ENCODE measurements at regions not wholly inside any gene's neighbourhood (a gene's known extent, or its start where the extent isn't known, plus 50 kb on each side); places are given as distances from the start of the nearest gene placed in this dataset.
"Not testable (repeated sequence)": the region's sequence is repeated elsewhere in the genome, so short reads cannot be mapped to it uniquely, and the experiment has no call there.

- DNase-seq: no peak
Measured at GRCh38 chr15:56568466-56569167, 103.7 kb upstream of the MNS1 start.

- DNase-seq: no peak
Measured at GRCh38 chr15:56557415-56557814, 92.5 kb upstream of the MNS1 start.

GRCh38 chr15:56553486-56553885 lies 88.5 kb upstream of the MNS1 start:
- no peak for DNase-seq

DNA sequence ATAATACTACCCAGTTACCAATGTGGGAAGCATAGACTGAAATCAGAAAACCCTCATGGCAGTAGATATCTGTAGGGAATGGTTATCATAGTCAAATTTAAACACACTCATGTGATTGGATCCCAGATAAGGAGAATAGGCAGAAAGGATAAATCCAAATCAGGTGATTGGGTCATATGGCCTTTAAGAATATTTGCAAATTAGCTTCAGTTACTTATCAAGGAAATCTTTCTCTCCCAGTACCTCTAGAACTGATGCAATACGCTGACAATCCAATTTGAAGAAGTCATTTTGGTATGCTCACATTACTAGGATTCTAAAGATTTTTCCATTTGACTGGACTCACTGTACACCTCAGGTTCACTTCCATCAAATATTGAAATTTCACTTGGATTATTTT lies 87.7 kb upstream of the MNS1 start:
- no peak for DNase-seq

DNA sequence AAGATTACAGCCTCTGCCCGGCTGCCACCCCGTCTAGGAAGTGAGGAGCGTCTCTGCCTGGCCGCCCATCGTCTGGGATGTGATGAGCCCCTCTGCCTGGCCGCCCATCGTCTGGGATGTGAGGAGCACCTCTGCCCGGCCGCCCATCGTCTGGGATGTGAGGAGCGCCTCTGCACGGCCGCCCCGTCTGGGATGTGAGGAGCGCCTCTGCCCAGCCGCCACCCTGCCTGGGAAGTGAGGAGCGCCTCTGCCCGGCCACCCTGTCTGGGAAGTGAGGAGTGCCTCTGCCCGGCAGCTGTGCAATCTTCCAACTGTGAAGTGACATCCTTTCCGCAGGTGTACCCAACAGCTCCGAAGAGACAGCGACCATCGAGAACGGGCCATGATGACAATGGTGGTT lies 75.6 kb upstream of the MNS1 start:
- not testable (repeated sequence) for DNase-seq

DNA sequence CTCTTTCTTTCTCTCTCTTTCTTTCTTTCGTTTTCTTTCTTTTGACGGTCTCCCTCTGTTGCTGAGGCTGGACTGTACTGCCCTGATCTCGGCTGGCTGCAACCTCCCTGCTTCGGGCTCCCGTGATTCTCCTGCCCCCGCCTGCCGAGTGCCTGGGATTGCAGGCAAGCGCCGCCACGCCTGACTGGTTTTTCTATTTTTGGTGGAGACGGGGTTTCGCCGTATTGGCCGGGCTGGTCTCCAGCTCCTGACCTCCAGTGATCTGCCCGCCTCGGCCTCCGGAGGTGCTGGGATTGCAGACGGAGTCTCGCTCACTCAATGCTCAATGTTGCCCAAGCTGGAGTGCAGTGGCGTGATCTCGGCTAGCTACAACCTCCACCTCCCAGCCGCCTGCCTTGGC lies 75.2 kb upstream of the MNS1 start:
- DNase-seq: not testable (repeated sequence)

DNA sequence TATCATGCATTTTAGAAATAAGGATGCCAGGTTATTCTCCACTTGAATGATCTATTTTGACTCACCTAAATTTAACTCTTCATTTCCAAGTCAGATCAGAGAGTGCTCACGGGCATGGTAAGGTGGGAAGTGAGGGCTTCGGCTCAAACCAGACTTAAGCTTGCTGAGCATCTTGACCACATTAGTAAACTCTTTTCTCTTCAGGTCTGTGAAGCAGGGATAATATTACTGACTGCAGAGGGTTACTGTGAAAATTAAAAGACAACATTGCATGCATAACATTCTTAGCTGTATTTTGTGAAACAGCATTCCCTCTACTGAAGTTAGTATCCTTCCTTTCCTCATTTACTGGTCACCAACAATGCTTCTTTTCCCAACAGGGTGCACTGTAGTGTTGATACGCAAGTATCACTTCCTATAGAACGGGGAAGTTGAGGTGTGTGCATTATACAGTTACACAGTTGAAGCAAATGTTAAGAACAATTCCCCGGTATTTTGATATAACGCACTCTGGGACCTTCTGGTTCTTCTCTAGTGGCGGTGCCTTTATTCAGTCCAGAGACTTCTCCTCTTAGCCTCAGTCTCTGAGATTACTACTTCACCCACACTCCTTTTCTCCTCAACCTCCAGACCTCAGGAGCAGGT lies 74.1 kb upstream of the MNS1 start:
- DNase-seq: no peak

DNA sequence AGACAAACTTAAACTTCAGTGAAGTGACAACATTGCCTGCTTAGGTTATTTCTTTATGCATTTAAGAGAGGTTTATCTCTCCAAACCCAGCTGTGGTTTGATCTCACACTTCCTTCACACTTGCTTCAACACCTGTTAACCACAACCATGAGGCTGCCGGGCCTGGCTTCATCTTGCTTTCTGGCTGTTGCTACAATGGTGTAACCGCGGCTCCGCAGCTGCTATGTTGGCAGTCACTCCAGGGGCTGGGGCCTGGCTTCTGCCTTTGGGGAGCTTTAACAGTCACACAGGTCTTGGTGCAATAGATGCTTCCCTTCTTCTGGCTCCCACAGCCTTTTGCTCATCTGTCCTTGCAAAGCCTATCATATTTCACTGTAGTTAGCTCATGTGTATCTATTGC lies 72.9 kb upstream of the MNS1 start:
- DNase-seq: peak; percentile 45

DNA sequence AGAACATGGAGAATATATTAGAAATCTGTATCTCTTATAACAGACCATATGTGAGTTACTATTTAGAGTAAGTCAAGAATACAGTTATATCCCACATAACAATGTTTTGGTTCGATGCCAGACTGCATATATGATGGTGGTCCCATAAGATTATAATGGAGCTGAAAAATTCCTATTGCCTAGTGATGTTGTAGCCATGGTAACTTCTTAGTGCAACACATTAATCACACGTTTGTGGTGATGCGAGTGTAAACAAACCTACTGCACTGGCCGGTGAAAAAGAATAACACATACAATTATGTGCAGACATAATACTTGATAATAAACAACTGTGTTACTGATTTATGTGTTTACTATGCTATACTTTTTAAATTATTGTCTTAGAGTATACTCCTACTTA lies 69.8 kb upstream of the MNS1 start:
- DNase-seq: no peak

DNA sequence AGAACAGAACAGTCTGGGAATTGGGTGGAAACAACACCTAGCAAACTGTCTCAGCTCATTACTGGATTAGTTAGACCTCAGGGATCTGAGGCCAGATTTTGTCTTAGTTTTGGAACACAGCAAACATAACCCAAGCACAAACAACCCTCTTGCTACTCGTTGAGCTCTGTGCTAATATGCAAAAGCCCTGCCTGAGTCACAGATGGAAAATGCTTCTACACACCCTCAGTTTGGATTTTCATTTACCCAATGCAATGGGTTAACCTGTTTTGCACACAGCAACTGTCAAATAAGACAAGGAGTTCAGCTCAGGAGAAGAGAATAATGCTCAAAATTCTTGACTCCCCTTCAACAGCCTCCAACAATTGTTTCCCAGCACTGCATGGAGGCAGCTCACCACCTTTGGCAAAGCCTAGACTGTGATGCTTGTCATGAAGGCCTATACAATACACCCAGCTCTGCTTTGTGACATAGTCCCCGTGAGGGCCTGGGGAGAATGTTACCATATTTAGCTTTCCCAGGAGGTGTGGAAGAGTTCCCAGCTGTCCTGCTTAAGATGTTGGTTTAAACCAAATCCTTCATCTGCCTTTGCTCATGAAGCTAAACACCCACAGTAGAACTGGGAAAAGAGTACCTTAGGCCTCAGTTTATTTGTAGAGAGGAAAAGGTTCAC lies 68.9 kb upstream of the MNS1 start:
- DNase-seq: no peak

- DNase-seq: no peak
Measured at GRCh38 chr15:56532721-56533460, 68.0 kb upstream of the MNS1 start.

- DNase-seq: no peak
Measured at GRCh38 chr15:56530157-56530556, 65.2 kb upstream of the MNS1 start.

- no peak for DNase-seq
Measured at GRCh38 chr15:56528136-56528535, 63.2 kb upstream of the MNS1 start.

GRCh38 chr15:56524915-56525314 lies 60.0 kb upstream of the MNS1 start:
- no peak for DNase-seq

DNA sequence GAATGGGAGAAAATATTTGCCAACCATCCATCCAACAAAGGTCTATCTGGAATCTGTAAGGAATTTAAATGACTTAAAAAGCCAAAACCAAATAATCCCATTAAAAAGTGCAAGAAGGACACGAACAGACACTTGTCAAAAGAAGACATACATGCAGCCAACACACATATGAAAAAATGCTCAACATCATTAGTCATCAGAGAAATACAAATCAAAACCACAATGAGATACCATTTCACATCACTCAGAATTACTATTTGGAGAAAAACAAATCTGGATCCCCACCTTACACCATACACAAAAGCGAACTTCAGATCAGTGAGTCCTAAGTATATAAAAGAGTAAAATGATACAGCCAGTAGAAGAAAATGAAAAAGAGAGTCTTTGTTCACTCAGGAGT lies 58.6 kb upstream of the MNS1 start:
- no peak for DNase-seq

DNA sequence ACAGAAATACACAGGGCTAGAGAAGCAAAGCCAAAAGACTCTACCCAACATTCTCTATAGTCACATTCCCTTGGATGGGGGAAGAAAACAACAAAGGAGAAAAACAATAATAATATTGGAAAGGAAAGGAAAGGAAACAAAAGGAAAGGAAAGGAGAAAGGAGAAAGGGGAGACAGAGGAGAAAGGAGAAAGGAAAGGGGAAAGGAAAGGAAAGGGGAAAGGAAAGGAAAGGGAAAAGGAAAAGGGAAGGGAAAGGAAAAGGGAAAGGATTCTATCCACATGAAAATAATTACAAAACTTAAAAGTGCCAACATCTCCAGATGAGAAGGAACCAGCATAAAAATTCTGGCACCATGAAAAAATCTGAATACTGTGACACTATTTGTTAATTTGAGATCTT lies 54.1 kb upstream of the MNS1 start:
- no peak for DNase-seq

Measured in activated CD4-positive, alpha-beta T cell treated with anti-CD3 and anti-CD28 coated beads, Interleukin-10, Interleukin-2, amounts not matched to agents 100 ng/mL and 50 ng/mL, durations not matched to agents 16 hours and 8 hours (primary cell).